ENCODE measurements at regions not wholly inside any gene's neighbourhood (a gene's known extent, or its start where the extent isn't known, plus 50 kb on each side); places are given as distances from the start of the nearest gene placed in this dataset.

- TF ChIP-seq MLX (CRISPR knock-in tag; IDR thresholded peaks at IDR 0.05) (no peak), USF1 (CRISPR knock-in tag; IDR thresholded peaks at IDR 0.05) (no peak), AR (CRISPR knock-in tag; IDR thresholded peaks at IDR 0.05) (no peak), E2F4 (CRISPR knock-in tag; IDR thresholded peaks at IDR 0.05; ENCODE audit: borderline replicate concordance, low read depth) (no peak), GABPB1 (CRISPR knock-in tag; IDR thresholded peaks at IDR 0.05) (no peak), CDX4 (CRISPR knock-in tag; IDR thresholded peaks at IDR 0.05; ENCODE audit: borderline replicate concordance) (no peak), CREB1 (CRISPR knock-in tag; IDR thresholded peaks at IDR 0.05) (no peak), ATF1 (CRISPR knock-in tag; IDR thresholded peaks at IDR 0.05) (no peak), ZNF121 (CRISPR knock-in tag; IDR thresholded peaks at IDR 0.05) (no peak), ZSCAN18 (CRISPR knock-in tag; IDR thresholded peaks at IDR 0.05) (no peak), ZNF425 (CRISPR knock-in tag; conservative IDR thresholded peaks at IDR 0.05) (no peak)
Observed at GRCh38 chr13:95385373-95385772, 84.1 kb upstream of the ABCC4 start (continued).

GRCh38 chr13:95385798-95386197 lies 84.5 kb upstream of the ABCC4 start:
- ATAC-seq (no peak), DNase-seq (ENCODE audit: low spot score) (no peak)
- Mint-ChIP-seq H3K27ac (no peak overlapping the region), H3K4me1 (no peaks in the 10 kb centered on the region; the same call in 1 of the 2 replicates), H3K27me3 (ENCODE audit: low read depth) (no peaks in the 10 kb centered on the region), H3K9me3 (peaks cover 13% of the 10 kb centered on the region), H3K4me3 (no peak overlapping the region), H3K36me3 (no peaks in the 10 kb centered on the region)
- ChIA-PET POLR2A (no interaction called here), CTCF (interaction anchor here (0.6 kb wide), 1 partner anchor 40 kb away, joined by 4 read pairs; no protein-coding TSS in a partner anchor)
- TF ChIP-seq GTF2I (CRISPR knock-in tag; conservative IDR thresholded peaks at IDR 0.05), result no peak
- no peak for TF ChIP-seq FOXJ3 (CRISPR knock-in tag; IDR thresholded peaks at IDR 0.05; ENCODE audit: borderline replicate concordance)
- no peak for TF ChIP-seq CTCF (IDR thresholded peaks at IDR 0.05)
- no peak for TF ChIP-seq ZNF396 (CRISPR knock-in tag; IDR thresholded peaks at IDR 0.05; ENCODE audit: borderline replicate concordance)
- TF ChIP-seq STAT6 (CRISPR knock-in tag; conservative IDR thresholded peaks at IDR 0.05; ENCODE audit: low read depth), result no peak
- TF ChIP-seq MXD4 (CRISPR knock-in tag; IDR thresholded peaks at IDR 0.05; ENCODE audit: borderline replicate concordance), result no peak
- no peak for TF ChIP-seq CREB1 (CRISPR knock-in tag; IDR thresholded peaks at IDR 0.05)
- TF ChIP-seq IRF1 (CRISPR knock-in tag; IDR thresholded peaks at IDR 0.05), result no peak
- TF ChIP-seq NFYB (CRISPR knock-in tag; conservative IDR thresholded peaks at IDR 0.05; ENCODE audit: low read depth), result no peak
- no peak for TF ChIP-seq ZNF317 (CRISPR knock-in tag; IDR thresholded peaks at IDR 0.05; ENCODE audit: borderline replicate concordance, low read depth)
- TF ChIP-seq OVOL2 (CRISPR knock-in tag; IDR thresholded peaks at IDR 0.05; ENCODE audit: borderline replicate concordance), result no peak
- TF ChIP-seq ZNF121 (CRISPR knock-in tag; IDR thresholded peaks at IDR 0.05), result no peak
